H54 (cell line): ENCODE measurements at regions not wholly inside any gene's neighbourhood (a gene's known extent, or its start where the extent isn't known, plus 50 kb on each side); places are given as distances from the start of the nearest gene placed in this dataset.

ENCODE experiments used
- DNase-seq: peaks from one replicate; pipeline ENCODE4 v3.0.0; 2011; ENCODE audit warnings: low spot score, mixed read lengths; ENCODE audit not compliant: insufficient read length
- FAIRE-seq: peaks from 3 replicates; lab custom pipeline; 2011; peaks lifted over from hg19 to GRCh38; lab: Jason Lieb, UNC
- POLR2A ChIP-seq: IDR thresholded peaks from 2 replicates; pipeline ENCODE4 v1.6.1; 2011; ENCODE audit warnings: low read depth, mild to moderate bottlenecking, low read length

GRCh38 chr6:147005499-147005898, 198.7 kb upstream of the STXBP5 start:
- TF ChIP-seq POLR2A, result no peak
- DNase-seq (no peak), FAIRE-seq (no peak)

DNA sequence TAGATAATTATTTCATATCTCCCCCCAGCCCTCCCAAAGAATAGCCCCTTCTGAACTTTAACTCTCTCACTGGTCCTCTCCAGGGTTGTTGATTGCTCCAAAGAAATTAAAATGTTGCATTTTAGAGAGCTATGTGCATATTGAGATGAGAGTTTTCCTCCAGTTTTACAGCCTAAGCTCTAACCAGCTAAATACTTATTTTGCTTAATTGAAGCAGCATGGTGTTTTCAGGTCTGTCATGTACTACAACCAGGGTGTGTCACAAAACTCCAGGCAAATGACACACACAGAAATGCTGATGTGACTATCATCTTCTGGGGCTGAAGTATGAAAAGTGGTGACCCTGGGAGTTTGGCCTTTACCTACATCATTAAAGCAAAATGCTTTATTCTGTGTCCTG, 196.8 kb upstream of the STXBP5 start:
- FAIRE-seq, result no peak

DNA sequence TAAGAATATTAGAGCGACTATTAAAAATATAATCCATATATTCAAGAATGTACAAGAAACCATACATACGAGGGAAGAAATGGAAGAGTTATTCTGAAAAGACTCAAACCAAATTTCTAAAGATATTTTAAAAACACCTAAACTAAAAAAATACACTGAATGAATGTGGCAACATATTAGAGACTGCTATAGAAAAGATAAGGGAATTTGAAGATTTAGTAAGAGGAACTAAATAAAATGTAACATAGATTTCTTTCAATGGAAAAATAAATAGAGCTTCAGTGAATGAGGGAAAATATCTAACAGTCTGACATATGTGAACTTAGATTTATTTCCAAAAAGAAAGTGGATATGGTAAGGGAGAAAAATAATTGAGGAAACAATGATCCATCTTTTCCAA, 194.9 kb upstream of the STXBP5 start:
- TF ChIP-seq POLR2A, result no peak
- FAIRE-seq, result no peak
- DNase-seq, result no peak

More for the DNA sequence above, 196.8 kb upstream of the STXBP5 start:
- no peak for DNase-seq
- no peak for TF ChIP-seq POLR2A

- FAIRE-seq (no peak), DNase-seq (no peak)
- no peak for TF ChIP-seq POLR2A
Observed at GRCh38 chr6:147015674-147016073, 188.5 kb upstream of the STXBP5 start.

DNA sequence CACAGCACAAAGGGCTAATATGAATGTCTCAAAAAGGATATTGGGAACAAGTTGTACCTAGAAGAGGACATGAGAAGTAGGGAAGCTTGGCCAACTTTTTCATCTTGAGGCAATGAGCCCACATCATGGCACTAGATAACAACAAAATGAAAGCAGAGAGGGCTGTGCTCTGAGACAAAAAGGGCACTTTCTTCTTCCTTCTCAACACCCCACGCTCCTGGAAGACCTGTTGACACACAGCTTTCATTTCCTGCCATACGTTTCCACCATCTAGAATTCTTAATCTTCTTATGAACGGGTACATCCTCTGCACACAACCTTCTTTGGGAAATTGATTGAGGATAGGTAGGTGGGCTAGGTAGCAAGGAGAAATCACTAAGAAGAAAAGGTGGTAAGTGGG, 187.8 kb upstream of the STXBP5 start:
- TF ChIP-seq POLR2A, result no peak
- DNase-seq (no peak), FAIRE-seq (no peak)

DNA sequence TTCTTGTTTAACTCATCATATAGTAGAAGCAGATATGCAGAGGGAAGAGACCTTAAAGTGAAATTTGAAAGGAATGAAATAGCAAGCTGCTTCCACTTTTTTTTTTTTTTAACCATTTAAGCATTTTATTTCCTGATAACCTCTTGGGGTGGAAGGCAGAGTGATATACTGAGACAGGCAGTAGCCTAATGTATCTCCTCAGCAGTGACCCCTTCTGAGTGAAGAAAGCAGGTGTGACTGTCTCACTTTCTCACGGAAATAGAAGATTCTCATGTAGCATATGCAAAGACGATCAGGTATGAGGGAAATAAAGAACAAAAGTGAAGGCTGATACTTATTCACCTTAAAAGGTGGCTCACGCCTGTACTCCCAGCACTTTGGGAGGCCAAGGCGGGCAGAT, 187.1 kb upstream of the STXBP5 start:
- no peak for TF ChIP-seq POLR2A
- DNase-seq, result no peak
- no peak for FAIRE-seq

DNA sequence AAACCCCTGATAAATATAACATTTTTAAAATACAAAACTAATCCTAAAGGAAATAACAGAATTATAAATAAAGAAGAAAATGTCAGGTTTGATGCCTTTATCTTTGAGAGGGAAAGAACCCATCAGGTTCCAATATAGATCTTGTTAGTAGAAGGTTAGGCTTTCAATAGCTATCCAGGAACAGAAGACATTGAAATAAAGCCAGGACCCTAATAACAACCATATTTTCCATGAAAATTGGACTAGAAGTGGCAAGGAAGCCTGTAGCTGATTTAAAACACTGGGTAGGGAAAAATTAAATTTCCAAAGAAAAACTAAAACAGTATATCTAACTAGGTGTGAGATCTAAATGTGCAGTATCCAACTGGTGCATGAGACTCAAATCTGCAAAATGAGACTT, 185.2 kb upstream of the STXBP5 start:
- no peak for TF ChIP-seq POLR2A
- FAIRE-seq, result no peak
- DNase-seq, result no peak

GRCh38 chr6:147022041-147022440, 182.2 kb upstream of the STXBP5 start:
- DNase-seq (no peak), FAIRE-seq (no peak)
- TF ChIP-seq POLR2A, result no peak

DNA sequence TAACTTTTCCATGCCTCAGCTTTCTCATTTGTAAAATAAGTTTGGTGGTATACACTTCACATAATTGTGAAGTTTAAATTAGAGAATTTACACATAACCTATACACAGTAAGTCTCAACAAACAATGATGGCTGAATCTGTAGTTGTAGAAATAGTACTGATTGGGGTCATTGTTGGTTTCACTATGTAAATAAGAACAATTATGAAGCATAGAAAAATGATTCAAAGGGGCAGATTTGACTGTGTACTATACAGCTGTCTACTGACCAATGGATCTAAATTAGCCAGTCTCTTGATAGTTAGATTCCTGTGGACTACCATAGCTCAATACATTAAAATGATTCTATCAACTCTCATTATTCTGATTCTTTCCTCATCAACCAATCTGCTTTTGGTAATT, 181.1 kb upstream of the STXBP5 start:
- FAIRE-seq, result no peak
- no peak for TF ChIP-seq POLR2A

GRCh38 chr6:147023581-147023980, 180.6 kb upstream of the STXBP5 start:
- TF ChIP-seq POLR2A, result no peak
- no peak for FAIRE-seq
- DNase-seq, result no peak

More for the DNA sequence above, 181.1 kb upstream of the STXBP5 start:
- no peak for DNase-seq

- TF ChIP-seq POLR2A, result no peak
- FAIRE-seq (no peak), DNase-seq (no peak)
Observed at GRCh38 chr6:147029923-147030322, 174.3 kb upstream of the STXBP5 start.

DNA sequence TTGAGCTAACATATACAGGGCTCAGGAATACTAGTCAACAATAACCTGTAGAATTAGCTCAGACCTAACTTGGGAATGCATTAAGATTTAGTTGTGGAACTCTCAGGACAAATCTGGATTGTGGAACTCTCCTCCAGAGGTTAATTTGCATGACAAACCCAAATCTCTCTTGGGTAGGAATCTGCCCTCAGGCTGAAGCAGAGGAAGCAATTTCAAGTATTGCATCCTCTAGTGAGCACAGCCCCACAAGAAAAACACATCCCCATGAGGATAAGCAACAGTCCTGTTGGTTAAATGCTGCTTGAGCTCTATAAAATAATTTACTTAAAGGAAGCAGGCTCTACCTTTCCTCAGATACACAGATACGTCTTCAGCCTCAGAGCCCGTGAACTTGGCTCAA, 170.9 kb upstream of the STXBP5 start:
- FAIRE-seq (no peak), DNase-seq (no peak)
- TF ChIP-seq POLR2A, result no peak

DNA sequence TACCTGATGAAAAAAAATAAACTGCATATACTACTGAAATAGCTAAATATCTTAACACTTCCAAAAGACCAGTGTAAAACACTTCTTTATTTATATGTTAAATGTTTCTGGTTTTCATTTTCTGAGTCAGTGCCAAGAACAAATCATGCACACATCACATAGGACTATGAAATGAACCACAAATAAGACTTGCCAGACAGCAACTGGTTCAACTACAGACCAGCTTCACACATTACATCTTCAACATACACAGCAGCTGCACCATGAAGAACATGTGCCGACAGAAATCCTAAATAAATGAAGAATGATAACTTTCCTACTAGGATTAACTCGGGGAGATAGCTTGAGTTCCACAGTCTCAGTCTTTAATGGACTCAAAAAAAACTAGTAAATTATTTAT, 168.3 kb upstream of the STXBP5 start:
- TF ChIP-seq POLR2A, result no peak
- no peak for FAIRE-seq
- no peak for DNase-seq

- no peak for FAIRE-seq
- no peak for DNase-seq
- TF ChIP-seq POLR2A, result no peak
Observed at GRCh38 chr6:147037881-147038280, 166.3 kb upstream of the STXBP5 start.

DNA sequence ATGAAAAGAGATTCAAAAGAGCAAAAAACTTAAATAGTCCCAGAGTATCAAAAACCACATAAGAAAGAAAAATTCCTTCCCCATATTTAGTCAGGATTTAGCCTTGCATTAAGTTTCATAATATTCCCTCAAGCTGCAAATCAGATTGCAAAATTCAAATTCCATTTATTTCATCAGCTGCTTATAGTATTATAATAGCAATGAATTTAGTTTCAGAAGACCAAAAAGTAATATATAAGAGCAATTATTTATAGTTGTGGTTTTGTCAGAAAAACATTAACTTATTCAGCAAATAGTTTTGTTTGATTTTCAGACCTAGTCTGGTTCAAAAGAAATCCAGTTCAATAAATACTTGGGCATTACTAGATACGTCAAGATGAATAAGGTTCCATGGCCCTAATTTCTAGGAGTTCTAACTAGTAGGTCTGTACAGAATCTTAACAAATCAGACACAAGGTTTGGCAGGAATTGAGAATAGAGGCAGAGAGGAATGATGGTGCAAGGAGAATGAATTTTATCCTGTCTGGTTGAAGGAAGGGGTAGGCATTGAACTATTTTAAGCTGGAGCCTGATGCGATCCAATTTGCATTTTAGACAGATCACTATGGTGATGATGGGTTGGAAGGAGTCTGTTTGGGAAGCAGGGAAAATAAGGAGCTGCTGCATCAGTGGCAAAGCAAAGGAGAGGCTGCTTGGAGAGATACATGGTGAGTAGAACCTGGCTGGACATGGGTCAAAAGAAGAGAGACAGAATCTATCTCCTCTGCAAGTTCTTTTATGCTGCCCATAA, 163.9 kb upstream of the STXBP5 start:
- no peak for TF ChIP-seq POLR2A
- DNase-seq (no peak), FAIRE-seq (no peak)
